Gastrocnemius medialis (tissue), 4 donors: ENCODE measurements at regions not wholly inside any gene's neighbourhood (a gene's known extent, or its start where the extent isn't known, plus 50 kb on each side); places are given as distances from the start of the nearest gene placed in this dataset.

Experiments used
- ATAC-seq, 2 donors: fragments of 150-250 bp; one replicate each; pipeline ENCODE4 v1.9.1; 2016
- DNase-seq, 2 donors: peaks; one replicate each; pipeline ENCODE4 v3.0.0-alpha.2; 2019
- H3K27ac ChIP-seq, 4 donors: fragments of 200-600 bp; sonication (generic); 1 replicate in 1 of 4; 2 replicates in 3 of 4; pipeline ENCODE4 v1.5.1; 2016 to 2018; ENCODE audit warnings: mild to moderate bottlenecking in 2 of 4, moderate library complexity in 1 of 4
- H3K27me3 ChIP-seq, 3 donors: fragments of 200-600 bp; sonication (generic) in 2 of 3; 1 replicate in 1 of 3; 2 replicates in 2 of 3; pipeline versions ENCODE4 v1.5.1 to v1.6.0; 2016 to 2019; ENCODE audit warnings: mild to moderate bottlenecking in 1 of 3, moderate library complexity in 1 of 3
- H3K36me3 ChIP-seq, 2 donors: fragments of 200-600 bp; sonication (generic) in 1 of 2; one replicate each; pipeline ENCODE4 v1.5.1; 2017 to 2018
- H3K4me1 ChIP-seq, 2 donors: fragments of 200-600 bp; sonication (generic) in 1 of 2; one replicate each; pipeline ENCODE4 v1.5.1; 2016 to 2017; ENCODE audit warnings: mild to moderate bottlenecking in 2 of 2
- H3K4me3 ChIP-seq, 4 donors: fragments of 200-600 bp; sonication (generic) in 3 of 4; 1 replicate in 1 of 4; 2 replicates in 3 of 4; pipeline ENCODE4 v1.5.1; 2016 to 2019; ENCODE audit warnings: mild to moderate bottlenecking in 2 of 4
- H3K9me3 ChIP-seq, 3 donors: fragments of 200-600 bp; sonication (generic) in 2 of 3; 1 replicate in 1 of 3; 2 replicates in 2 of 3; pipeline ENCODE4 v1.5.1; 2016 to 2019
- POLR2A ChIP-seq, 2 donors: fragments of 450-650 bp; IDR thresholded peaks; one replicate each; pipeline ENCODE4 v1.6.1; 2017; ENCODE audit warnings: antibody characterized with exemption in 2 of 2, mild to moderate bottlenecking in 2 of 2, moderate library complexity in 2 of 2
- in situ Hi-C, 4 donors: fragments of 200-750 bp; cut with MboI; loops; one replicate each; pipeline versions ENCODE4 v1.15.0 to v1.8.0; 2017; ENCODE audit warnings: low sequenced_read_pairs in 4 of 4
- intact Hi-C: fragments of 100-400 bp; cut with DNase I; formaldehyde crosslinking; loops from one replicate; pipeline ENCODE4 v1.15.1; 2023; ENCODE audit warnings: low total_unique reads
- TF ChIP-seq, protein P1 (sequence below), 5 experiments: fragments of 450-650 bp in 3 of 5; fragments of 200-600 bp in 2 of 5; sonication (generic) in 2 of 5; IDR thresholded peaks in 4 of 5; conservative IDR thresholded peaks in 1 of 5; 1 replicate in 4 of 5; 2 replicates in 1 of 5; pipeline ENCODE4 v1.5.1; 2016 to 2019; ENCODE audit warnings: antibody characterized with exemption in 5 of 5, mild to moderate bottlenecking in 3 of 5, moderate library complexity in 3 of 5

DNA sequence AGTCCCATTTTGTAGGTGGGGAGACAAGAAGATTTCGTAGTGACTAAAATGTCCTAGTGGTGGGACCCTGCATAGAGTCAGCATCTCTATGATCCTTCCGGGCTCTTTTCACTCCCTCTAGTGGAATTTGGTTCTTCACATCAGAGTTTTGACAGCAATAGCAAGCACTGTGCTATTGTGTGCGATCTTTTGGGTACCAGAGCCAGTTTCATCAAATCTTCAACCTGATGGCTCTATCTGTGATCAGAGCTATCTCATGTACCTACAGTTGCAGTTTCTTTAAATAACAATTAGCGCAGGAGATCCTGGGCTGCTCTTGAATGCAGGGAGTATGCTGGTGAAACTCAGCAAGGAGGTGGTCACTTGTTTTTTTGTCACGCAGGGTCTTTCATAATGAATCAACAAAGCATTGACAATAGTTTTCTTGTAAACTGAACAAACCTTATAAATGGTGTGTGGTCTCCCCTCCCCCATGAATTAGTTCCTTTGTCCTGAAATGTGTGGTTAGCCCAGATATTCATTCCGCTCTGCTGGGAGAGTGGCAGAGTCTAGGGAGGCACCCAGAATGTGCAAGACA is 257.2 kb upstream of the SOX2 start:
- no peak for ATAC-seq
- Histone ChIP-seq H3K27me3 (no peaks in the 10 kb centered on the region), H3K27ac (no peak overlapping the region), H3K9me3 (no peaks in the 10 kb centered on the region), H3K4me1 (no peaks in the 10 kb centered on the region), H3K36me3 (no peaks in the 10 kb centered on the region), H3K4me3 (no peak overlapping the region)
- TF ChIP-seq POLR2A (IDR thresholded peaks at IDR 0.05) = no peak
- TF ChIP-seq, protein P1, sequence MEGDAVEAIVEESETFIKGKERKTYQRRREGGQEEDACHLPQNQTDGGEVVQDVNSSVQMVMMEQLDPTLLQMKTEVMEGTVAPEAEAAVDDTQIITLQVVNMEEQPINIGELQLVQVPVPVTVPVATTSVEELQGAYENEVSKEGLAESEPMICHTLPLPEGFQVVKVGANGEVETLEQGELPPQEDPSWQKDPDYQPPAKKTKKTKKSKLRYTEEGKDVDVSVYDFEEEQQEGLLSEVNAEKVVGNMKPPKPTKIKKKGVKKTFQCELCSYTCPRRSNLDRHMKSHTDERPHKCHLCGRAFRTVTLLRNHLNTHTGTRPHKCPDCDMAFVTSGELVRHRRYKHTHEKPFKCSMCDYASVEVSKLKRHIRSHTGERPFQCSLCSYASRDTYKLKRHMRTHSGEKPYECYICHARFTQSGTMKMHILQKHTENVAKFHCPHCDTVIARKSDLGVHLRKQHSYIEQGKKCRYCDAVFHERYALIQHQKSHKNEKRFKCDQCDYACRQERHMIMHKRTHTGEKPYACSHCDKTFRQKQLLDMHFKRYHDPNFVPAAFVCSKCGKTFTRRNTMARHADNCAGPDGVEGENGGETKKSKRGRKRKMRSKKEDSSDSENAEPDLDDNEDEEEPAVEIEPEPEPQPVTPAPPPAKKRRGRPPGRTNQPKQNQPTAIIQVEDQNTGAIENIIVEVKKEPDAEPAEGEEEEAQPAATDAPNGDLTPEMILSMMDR (IDR thresholded peaks at IDR 0.05 in 4 of 5, conservative IDR thresholded peaks at IDR 0.05 in 1 of 5) = no peak
- intact Hi-C loops = no loop called here
- in situ Hi-C loops = no loop called here
- DNase-seq = no peak

DNA sequence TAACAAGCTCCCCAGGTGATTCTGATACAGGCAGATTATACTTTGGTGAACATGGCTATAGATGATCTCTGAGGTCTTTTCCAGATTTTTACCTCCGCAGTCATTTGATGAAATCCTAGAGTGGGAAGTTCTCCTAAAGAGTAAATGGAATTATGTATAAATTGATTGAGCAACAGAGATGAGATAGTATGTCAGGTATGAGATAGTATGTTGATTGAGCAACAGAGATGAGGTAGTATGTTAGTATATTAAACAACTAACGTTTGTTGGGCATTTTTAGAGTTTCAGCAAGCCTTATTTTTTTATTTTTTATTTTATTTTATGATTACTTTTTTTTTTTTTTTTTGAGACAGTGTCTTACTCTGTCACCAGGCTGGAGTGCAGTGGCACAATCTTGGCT is 265.0 kb upstream of the SOX2 start:
- intact Hi-C loops (no loop called here), in situ Hi-C loops (no loop called here)
- ATAC-seq = no peak

DNA sequence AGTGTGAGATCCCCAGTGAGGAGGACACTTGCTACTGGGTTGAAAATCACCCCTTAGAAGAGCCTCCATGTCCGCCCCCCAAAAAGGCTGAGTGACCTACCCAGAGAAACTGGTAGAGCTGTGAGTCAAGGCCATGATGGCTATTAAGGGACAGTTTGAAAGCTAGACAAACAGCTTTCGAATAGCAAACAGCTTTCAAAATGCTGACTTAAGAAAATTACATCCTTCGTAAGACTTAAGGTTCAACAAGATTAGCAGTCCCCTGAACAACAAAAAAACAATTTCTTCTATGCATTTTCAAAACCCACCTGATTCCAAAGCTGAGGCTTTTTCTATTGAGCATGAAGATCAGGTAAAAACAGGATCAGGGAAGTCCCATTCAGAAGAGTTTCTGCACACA is 269.7 kb upstream of the SOX2 start:
- ATAC-seq (no peak), DNase-seq (no peak)
- no peaks in the 10 kb centered on the region for H3K36me3 ChIP-seq
- in situ Hi-C loops = no loop called here
- intact Hi-C loops = no loop called here
- no peaks in the 10 kb centered on the region for H3K9me3 ChIP-seq
- H3K4me1 ChIP-seq = no peaks in the 10 kb centered on the region
- TF ChIP-seq POLR2A (IDR thresholded peaks at IDR 0.05) = no peak
- TF ChIP-seq, protein P1 (IDR thresholded peaks at IDR 0.05 in 4 of 5, conservative IDR thresholded peaks at IDR 0.05 in 1 of 5) = no peak
- no peak overlapping the region for H3K27ac ChIP-seq
- no peaks in the 10 kb centered on the region for H3K27me3 ChIP-seq
- no peak overlapping the region for H3K4me3 ChIP-seq

More for the DNA sequence above, 265.0 kb upstream of the SOX2 start:
- Histone ChIP-seq H3K4me1 (no peaks in the 10 kb centered on the region), H3K27me3 (no peaks in the 10 kb centered on the region), H3K4me3 (no peak overlapping the region), H3K36me3 (no peaks in the 10 kb centered on the region), H3K9me3 (no peaks in the 10 kb centered on the region), H3K27ac (no peak overlapping the region)
- TF ChIP-seq, protein P1 (IDR thresholded peaks at IDR 0.05 in 4 of 5, conservative IDR thresholded peaks at IDR 0.05 in 1 of 5) = no peak
- no peak for TF ChIP-seq POLR2A (IDR thresholded peaks at IDR 0.05)
- DNase-seq = no peak

DNA sequence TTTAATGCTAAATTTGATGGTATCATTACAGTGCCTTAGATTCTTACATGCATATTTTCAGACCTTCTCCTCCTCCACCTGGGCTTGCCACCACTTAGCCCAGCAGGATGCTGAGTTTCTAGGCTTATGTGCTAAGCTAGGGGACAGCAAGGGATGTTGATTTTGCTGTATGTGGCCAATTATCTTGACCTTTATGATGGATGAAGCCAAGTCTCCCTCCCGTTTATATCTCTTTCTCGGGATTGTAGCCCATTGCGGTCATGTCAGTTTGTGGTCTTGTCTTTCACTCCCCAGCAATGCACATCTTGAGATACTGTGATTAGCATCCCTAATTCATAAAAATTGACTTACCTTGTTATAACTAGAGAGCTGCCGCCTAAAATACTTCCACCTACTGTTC is 278.7 kb upstream of the SOX2 start:
- Histone ChIP-seq H3K36me3 (no peaks in the 10 kb centered on the region), H3K27me3 (no peaks in the 10 kb centered on the region), H3K4me3 (no peak overlapping the region), H3K27ac (no peak overlapping the region), H3K4me1 (no peaks in the 10 kb centered on the region), H3K9me3 (no peaks in the 10 kb centered on the region)
- ATAC-seq (no peak), DNase-seq (no peak)
- no peak for TF ChIP-seq POLR2A (IDR thresholded peaks at IDR 0.05)
- TF ChIP-seq, protein P1 (IDR thresholded peaks at IDR 0.05 in 4 of 5, conservative IDR thresholded peaks at IDR 0.05 in 1 of 5) = no peak
- in situ Hi-C loops = no loop called here
- intact Hi-C loops = no loop called here

DNA sequence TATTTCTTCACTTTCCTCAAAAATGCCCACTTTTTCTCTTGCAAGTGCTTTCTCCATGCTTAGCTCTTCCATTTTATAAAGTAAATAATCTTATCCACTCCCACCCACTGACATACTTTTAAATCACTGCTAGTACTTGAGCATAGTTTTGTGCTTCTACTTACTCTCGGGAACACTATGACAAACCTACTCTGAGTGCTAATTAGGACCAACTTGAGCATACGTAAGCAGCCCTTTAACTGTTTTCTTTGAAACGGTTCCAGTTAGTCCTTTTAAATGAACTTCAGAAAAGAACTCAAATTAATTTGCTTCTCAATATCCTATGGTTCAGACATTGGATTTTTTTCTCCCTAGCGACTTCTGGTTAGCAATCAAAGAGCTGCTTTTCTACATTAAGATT is 280.0 kb upstream of the SOX2 start:
- H3K27ac ChIP-seq = no peak overlapping the region
- intact Hi-C loops = no loop called here
- no peak for TF ChIP-seq POLR2A (IDR thresholded peaks at IDR 0.05)
- TF ChIP-seq, protein P1 (IDR thresholded peaks at IDR 0.05 in 4 of 5, conservative IDR thresholded peaks at IDR 0.05 in 1 of 5) = no peak

More for the DNA sequence above, 280.0 kb upstream of the SOX2 start:
- Histone ChIP-seq H3K36me3 (no peaks in the 10 kb centered on the region), H3K9me3 (no peaks in the 10 kb centered on the region), H3K27me3 (no peaks in the 10 kb centered on the region), H3K4me3 (no peak overlapping the region), H3K4me1 (no peaks in the 10 kb centered on the region)
- in situ Hi-C loops = no loop called here
- ATAC-seq = no peak
- no peak for DNase-seq
